ENCODE measurements at regions not wholly inside any gene's neighbourhood (a gene's known extent, or its start where the extent isn't known, plus 50 kb on each side); places are given as distances from the start of the nearest gene placed in this dataset.

GRCh38 chr9:107387409-107387808 lies 102.2 kb downstream of the KLF4 start:
- no peak overlapping the region for H3K27ac Mint-ChIP-seq (ENCODE audit: unreplicated experiment)

GRCh38 chr9:107386396-107386795 lies 103.2 kb downstream of the KLF4 start:
- ChIA-PET POLR2A (no interaction called here), CTCF (no interaction called here)
- no peak overlapping the region for H3K4me3 Mint-ChIP-seq (ENCODE audit: unreplicated experiment)
- peaks cover 19% of the 10 kb centered on the region for H3K4me1 Mint-ChIP-seq (ENCODE audit: low read depth, unreplicated experiment)
- no peaks in the 10 kb centered on the region for H3K9me3 Mint-ChIP-seq (ENCODE audit: unreplicated experiment)
- Histone ChIP-seq H3K27me3 (replicated peaks; ENCODE audit: control insufficient read depth, insufficient read depth, low read length) (no peaks in the 10 kb centered on the region), H3K36me3 (ENCODE audit: control insufficient read depth, insufficient read depth, low read length) (no peaks in the 10 kb centered on the region), H3K4me1 (peaks cover 22% of the 10 kb centered on the region), H3K4me3 (ENCODE audit: low read depth, low read length) (no peak overlapping the region), H3K9me3 (no peaks in the 10 kb centered on the region)
- H3K36me3 Mint-ChIP-seq (ENCODE audit: insufficient read depth, unreplicated experiment) = no peaks in the 10 kb centered on the region
- intact Hi-C loops (cut with micrococcal nuclease; ENCODE audit: unreplicated experiment) = no loop called here
- DNase-seq = no peak
- no peak for TF ChIP-seq CTCF (IDR thresholded peaks at IDR 0.05; ENCODE audit: insufficient read depth in 1 of 2, low read depth in 1 of 2, low read length in 1 of 2, severe bottlenecking in 1 of 2, unreplicated experiment in 1 of 2)
- H3K27ac Mint-ChIP-seq (ENCODE audit: unreplicated experiment) = no peak overlapping the region
- BruUV-seq (replicated peaks) = no TSS peak
- no peaks in the 10 kb centered on the region for H3K27me3 Mint-ChIP-seq (ENCODE audit: insufficient read depth, unreplicated experiment)

More at GRCh38 chr9:107387409-107387808, 102.2 kb downstream of the KLF4 start:
- H3K4me3 Mint-ChIP-seq (ENCODE audit: unreplicated experiment) = no peak overlapping the region
- Histone ChIP-seq H3K4me1 (peaks cover 22% of the 10 kb centered on the region), H3K27me3 (replicated peaks; ENCODE audit: control insufficient read depth, insufficient read depth, low read length) (no peaks in the 10 kb centered on the region), H3K4me3 (ENCODE audit: low read depth, low read length) (no peak overlapping the region), H3K9me3 (no peaks in the 10 kb centered on the region), H3K36me3 (ENCODE audit: control insufficient read depth, insufficient read depth, low read length) (no peaks in the 10 kb centered on the region)
- no peak for TF ChIP-seq CTCF (IDR thresholded peaks at IDR 0.05; ENCODE audit: insufficient read depth in 1 of 2, low read depth in 1 of 2, low read length in 1 of 2, severe bottlenecking in 1 of 2, unreplicated experiment in 1 of 2)
- ChIA-PET CTCF (no interaction called here), POLR2A (no interaction called here)
- H3K4me1 Mint-ChIP-seq (ENCODE audit: low read depth, unreplicated experiment) = peaks cover 18% of the 10 kb centered on the region
- no peaks in the 10 kb centered on the region for H3K36me3 Mint-ChIP-seq (ENCODE audit: insufficient read depth, unreplicated experiment)
- intact Hi-C loops (cut with micrococcal nuclease; ENCODE audit: unreplicated experiment) = no loop called here
- no peak for DNase-seq
- no TSS peak for BruUV-seq (replicated peaks)
- no peaks in the 10 kb centered on the region for H3K27me3 Mint-ChIP-seq (ENCODE audit: insufficient read depth, unreplicated experiment)
- H3K9me3 Mint-ChIP-seq (ENCODE audit: unreplicated experiment) = peaks cover 3% of the 10 kb centered on the region

Measured in Caco-2 (cell line).